HG02571 (cell line): ENCODE measurements at regions not wholly inside any gene's neighbourhood (a gene's known extent, or its start where the extent isn't known, plus 50 kb on each side); places are given as distances from the start of the nearest gene placed in this dataset.

Experiments
- ATAC-seq: cut with Tn5 transposase; IDR thresholded peaks from one replicate; pipeline ENCODE4 v1.9.1; 2021; ENCODE audit warnings: mild to moderate bottlenecking, moderate library complexity; ENCODE audit not compliant: unreplicated experiment

GRCh38 chr9:95762322-95762721 lies 113.2 kb upstream of the ERCC6L2 start:
- ATAC-seq, result no peak

DNA sequence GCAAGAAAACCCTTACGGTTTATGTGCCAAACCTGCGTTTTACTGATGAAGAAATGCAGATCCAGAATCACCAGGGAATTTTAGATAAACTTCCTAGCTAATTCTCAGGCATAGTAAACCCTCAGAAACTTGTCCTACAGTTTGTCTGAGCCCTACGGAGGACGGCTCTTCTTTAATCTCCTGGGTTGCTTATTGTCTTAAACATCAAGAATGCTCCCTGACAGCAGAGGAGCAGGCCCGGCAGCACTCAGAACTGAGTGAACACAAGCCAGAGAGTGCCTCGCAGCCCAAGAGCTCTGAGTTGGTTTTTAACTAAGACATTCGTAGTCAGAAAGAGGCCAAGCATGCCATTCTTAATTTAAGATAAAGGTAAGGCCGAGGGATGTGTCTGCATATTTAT lies 114.7 kb upstream of the ERCC6L2 start:
- no peak for ATAC-seq

GRCh38 chr9:95757439-95757838 lies 118.1 kb upstream of the ERCC6L2 start:
- no peak for ATAC-seq

GRCh38 chr9:95756986-95757385 lies 118.5 kb upstream of the ERCC6L2 start:
- no peak for ATAC-seq

GRCh38 chr9:95756101-95756500 lies 119.4 kb upstream of the ERCC6L2 start:
- no peak for ATAC-seq

DNA sequence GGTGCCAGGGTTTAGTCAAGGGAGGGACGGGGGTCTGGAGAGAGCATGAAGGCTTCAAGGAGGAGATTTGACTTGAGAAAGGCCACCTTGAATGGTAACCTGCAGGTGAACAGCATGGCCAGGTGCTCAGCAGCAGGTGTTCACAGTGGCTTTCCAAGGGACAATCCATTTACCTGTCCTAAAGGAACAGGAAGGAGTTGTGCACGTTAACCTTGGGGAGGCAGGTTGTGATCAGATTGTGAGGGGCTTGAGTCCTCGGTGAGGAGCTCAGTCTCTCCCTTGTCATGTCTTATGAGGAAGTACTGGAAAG lies 120.1 kb upstream of the ERCC6L2 start:
- no peak for ATAC-seq

- ATAC-seq, result no peak
Measured at GRCh38 chr9:95754533-95755420, 120.7 kb upstream of the ERCC6L2 start.

DNA sequence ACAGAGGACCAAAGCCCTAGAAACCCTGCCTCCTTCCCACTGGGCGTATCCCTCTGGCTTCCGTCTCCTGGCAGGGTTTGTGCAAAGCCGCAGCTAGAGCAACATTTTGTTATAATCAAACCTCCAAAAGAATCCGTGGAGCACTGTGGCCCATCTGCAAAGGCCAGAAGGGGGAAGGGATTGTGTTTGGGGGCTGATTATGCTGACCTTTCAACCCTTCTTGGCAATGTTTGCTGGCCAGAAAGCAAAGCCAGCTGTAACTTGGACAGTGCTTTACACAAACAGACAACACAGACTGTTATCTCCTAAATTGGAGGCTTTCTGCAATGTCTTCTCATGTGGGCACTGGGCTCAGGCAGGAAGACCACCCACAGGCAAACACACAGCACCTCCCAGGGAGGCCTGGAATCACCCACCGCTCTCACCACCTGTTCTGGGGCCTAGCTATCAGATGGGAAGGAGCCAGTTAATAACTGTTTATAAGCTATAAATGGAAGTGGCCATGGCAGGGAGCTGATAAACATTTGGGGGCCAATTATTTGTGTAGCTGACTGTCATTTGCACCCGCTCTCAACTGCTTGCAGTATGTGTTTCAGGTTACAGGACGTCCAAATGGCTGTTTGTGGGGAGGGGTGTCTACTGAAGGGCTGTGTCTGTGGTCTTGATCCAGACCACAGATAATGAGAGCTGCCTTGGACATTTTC lies 121.6 kb upstream of the ERCC6L2 start:
- no peak for ATAC-seq

- ATAC-seq, result no peak
Measured at GRCh38 chr9:95752129-95752731, 123.3 kb upstream of the ERCC6L2 start.

DNA sequence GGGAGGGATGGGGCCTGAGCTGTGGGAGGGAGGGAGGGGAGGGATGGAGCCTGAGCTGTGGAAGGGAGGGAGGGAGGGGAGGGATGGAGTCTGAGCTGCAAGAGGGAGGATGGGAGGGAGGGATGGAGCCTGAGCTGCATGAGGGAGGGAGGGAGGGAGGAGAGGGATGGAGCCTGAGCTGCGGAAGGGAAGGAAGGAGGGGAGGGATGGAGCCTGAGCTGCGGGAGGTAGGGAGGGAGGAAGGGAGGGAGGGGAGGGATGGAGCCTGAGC lies 124.0 kb upstream of the ERCC6L2 start:
- ATAC-seq, result no peak

DNA sequence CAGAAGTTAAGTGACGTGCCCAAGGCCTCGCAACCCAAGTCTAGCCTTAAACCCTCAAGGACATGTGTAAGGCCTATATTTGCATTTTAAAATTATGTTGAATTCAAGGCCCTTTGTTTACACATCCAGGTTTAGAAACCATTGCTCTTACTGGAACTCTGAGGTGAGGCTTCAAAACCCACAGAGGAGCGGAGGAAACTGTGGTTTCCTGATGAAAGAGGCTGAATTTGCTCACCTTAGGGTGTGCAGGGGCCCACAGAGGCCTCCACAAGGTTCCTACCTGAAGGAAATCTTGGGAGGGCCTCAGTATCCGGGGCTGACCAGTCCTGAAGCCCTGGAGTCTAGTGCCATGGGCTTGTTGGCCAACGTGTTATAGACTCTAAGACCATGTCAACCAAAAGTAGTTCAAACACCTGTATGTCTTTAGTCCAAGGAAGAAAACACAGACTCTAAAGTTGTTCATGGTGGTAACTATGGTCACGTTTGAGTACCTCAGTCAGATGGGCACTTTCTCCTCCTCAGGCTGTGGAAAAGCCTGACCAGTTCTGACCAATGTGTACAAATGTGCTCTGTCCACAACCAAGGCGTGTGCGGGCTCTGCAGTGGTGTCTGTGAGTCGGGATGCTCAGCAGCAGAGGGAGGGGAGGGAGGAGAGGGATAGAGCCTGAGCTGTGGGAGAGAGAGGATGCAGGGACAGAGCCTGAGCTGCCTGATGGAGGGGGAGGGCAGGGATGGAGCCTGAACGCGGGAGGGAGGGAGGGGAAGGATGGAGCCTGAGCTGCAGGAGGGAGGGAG lies 124.6 kb upstream of the ERCC6L2 start:
- ATAC-seq, result no peak

DNA sequence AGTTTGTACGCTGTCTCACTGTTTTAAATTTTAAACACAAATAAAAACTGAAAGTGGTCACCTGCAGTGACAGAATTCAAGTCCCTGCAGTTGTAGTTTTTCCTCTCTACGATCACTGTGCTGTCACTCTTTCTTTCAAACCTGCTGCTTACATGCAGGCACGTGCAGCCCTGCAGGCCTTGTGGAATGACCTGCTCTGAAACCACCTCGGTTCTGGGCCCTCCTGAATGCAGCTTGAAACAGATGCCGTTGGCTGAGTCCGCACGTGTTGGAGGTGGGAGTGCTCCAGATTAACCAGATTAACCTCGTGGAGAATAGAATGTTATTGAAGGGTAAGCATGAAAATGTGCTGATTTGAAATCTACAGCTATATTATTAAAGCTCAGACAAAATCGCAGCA lies 126.0 kb upstream of the ERCC6L2 start:
- no peak for ATAC-seq

DNA sequence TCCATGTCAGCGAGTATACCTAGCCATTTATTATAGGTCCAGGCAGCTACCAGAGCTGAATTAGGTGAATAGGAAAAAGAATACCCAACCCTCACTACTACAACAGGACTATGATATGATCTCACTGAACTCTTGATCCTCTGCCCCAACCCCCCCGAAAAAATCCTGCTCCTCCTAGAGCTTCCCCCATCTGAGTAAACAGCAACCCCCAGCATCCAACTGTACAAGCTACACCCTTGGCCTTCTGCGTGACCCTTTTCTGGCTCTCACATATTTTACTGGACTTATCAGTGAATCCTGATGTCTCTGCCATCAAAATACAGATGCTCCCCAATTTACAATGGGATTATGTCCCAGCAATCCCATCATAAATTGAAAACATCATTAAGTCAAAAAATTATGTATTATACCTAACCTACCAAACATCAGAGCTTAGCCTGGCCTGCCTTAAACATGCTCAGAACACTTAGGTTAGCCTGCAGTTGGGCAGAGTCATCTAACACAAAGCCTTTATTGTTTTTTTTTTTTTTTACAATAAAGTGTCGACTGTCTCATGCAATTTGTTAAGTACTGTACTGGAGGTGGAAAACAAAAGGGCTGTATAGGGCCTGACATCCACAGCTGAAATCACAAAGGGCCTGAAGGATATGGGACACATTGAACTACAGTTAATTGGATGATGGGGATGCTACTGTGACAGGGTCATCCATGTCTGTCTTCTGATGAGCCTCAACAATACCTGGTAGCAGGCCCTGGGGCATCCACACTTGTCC lies 128.9 kb upstream of the ERCC6L2 start:
- ATAC-seq, result no peak

DNA sequence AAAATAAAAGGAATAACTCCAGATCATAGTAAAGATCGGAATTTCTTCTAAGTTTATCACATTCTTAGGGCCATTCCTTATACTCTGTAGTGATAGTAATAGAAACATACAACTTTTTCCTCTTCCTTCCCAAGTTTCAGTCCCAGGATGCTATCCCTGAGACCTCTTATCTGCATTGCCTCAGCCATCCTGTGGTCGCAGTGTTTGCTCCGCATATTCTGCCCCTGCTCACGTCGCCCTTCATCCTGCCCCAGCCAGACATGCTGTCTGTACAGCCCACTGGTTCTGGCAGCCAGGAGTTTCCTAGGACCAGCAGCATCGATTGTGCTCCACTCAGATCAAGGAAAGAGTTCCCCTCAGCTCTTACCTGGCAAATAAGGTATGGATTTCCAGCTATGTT lies 132.7 kb upstream of the ERCC6L2 start:
- ATAC-seq, result no peak

GRCh38 chr9:95741631-95742030 lies 133.9 kb upstream of the ERCC6L2 start:
- ATAC-seq, result no peak

GRCh38 chr9:95740217-95741004 lies 135.1 kb upstream of the ERCC6L2 start:
- no peak for ATAC-seq

DNA sequence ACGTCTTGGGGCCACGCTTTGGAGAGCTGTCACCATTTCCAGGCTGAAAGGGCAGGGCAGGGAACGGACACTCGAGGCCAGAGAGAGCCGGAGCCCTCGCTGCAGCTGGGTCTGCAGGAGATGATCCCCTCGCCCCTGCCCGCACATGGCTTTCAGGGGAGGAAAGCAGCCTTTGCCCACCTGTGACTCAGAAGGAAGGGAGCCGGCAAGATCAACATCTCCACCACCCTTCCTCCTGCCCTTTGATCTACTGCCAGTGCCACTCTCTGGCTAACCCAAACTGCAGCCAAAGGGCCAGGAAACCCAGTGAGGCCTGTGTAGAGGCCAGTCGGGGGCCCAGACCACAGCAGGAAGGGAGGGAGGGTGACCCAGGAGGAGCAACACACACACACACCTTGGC lies 137.1 kb upstream of the ERCC6L2 start:
- no peak for ATAC-seq

DNA sequence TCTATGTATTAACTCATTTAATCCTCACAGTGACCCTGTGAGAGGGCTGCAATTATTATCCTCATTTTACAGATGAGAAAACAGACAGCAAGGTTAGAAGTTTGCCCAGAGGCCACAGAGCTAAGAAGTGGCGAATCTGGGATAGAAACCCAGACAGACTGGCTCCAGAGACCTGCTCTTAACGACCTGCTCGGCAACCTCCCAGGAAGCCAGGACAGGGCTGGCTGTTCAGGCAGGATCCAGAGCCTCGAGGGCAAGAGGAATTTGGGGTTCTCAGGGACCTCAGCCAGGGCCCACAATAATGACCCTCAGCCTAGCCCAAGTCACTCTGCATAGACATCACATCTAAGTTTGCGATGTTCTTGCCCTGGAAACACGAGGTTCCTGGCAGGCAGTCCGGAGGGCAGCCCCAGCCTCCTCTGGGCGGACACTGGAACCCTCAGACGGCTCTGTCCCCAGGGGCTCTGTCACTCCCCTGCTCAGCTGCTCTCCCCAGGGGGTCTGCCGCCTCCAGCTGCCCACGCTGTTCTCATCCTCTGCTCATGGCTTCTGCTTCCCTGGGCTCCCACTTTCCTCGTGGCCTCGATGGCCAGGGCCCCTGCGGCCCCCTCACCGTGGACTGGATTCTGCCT lies 138.5 kb upstream of the ERCC6L2 start:
- no peak for ATAC-seq

- ATAC-seq, result no peak
Measured at GRCh38 chr9:95736370-95736769, 139.1 kb upstream of the ERCC6L2 start.

GRCh38 chr9:95735701-95736100 lies 139.8 kb upstream of the ERCC6L2 start:
- no peak for ATAC-seq
